Limb (tissue), 2 donors: ENCODE measurements at regions not wholly inside any gene's neighbourhood (a gene's known extent, or its start where the extent isn't known, plus 50 kb on each side); places are given as distances from the start of the nearest gene placed in this dataset.

Experiments
- DNase-seq, 2 donors: peaks; one replicate each; pipeline ENCODE4 v3.0.0-alpha.2; 2016; ENCODE audit errors: extremely low spot score in 2 of 2

GRCh38 chr2:215602997-215603396 lies 167.1 kb upstream of the FN1 start:
- DNase-seq = no peak

- no peak for DNase-seq
Observed at GRCh38 chr2:215601990-215602721, 166.3 kb upstream of the FN1 start.

- DNase-seq = no peak
Observed at GRCh38 chr2:215601526-215601925, 165.7 kb upstream of the FN1 start.

DNA sequence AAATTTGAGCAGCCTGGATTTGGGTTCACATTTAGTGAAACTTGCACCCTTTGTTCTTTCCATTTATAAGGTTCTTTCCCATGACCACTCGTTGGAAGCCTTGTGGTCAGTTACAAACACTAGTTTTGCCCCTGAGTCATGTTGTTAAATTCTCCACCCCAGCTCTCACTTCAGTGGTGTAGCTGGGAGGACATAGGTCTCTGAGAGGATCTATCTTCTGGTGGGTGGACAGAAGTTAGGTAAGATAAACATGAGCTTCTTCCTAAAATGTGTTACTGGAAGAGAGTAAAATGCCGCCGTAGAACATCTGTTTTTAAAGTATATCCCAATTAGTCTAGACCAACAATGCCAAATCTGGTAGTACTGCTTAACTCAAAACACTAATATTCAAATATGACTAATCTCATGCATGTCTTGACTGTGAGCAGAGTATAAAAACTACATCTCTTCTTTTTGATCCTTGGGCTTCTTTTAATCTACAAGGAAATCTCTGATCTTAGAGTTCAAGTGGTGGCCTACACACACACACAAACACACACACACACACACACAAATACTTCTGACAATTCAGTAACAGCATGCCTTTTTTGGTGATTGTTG lies 162.6 kb upstream of the FN1 start:
- no peak for DNase-seq

DNA sequence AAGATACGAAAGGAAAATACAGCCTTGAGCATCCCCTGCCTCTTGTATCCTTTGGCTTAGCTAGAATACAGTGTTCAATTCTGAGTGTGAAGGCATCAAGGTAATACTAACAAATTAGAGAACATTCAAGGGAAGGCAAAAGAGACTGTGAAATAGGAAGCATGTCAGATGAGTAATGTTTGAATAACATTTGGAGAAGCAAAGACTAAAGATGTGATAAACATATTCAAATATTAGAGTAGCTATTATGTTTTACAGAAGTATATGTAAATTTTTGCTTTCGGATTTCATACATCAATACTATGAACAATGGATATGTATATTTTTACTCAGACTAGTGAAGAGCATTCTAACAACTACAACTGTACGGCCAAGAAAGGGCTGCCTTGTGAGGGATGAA lies 161.7 kb upstream of the FN1 start:
- no peak for DNase-seq

- DNase-seq = no peak
Observed at GRCh38 chr2:215594766-215595165, 158.9 kb upstream of the FN1 start.

- no peak for DNase-seq
Observed at GRCh38 chr2:215590010-215590745, 154.3 kb upstream of the FN1 start.

- DNase-seq = no peak
Observed at GRCh38 chr2:215583881-215584280, 148.0 kb upstream of the FN1 start.

DNA sequence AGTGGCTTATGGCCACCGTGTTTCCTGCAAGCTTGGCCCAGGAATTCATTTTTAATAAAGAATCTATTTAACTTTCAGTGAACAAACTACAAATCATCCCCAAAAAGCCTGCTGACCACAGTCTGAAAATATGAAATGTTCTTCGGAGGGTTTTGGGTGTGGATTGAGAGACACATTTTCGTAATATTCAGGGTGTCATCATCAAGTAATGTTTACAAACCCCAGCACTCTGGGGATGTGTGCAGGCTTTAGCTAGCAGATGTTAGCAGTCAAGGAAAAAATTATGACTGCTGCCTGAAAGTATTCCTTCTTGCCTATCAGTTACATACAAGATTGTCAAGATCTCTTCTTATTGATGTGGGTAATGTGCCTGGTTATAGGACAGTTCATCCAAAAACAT lies 143.9 kb upstream of the FN1 start:
- DNase-seq = no peak

GRCh38 chr2:215577356-215577755 lies 141.5 kb upstream of the FN1 start:
- DNase-seq = no peak

- no peak for DNase-seq
Observed at GRCh38 chr2:215576572-215576971, 140.7 kb upstream of the FN1 start.

GRCh38 chr2:215573496-215573895 lies 137.6 kb upstream of the FN1 start:
- DNase-seq = peak in 1 of 2 donors; percentile 79

GRCh38 chr2:215572341-215572848 lies 136.5 kb upstream of the FN1 start:
- DNase-seq = no peak

DNA sequence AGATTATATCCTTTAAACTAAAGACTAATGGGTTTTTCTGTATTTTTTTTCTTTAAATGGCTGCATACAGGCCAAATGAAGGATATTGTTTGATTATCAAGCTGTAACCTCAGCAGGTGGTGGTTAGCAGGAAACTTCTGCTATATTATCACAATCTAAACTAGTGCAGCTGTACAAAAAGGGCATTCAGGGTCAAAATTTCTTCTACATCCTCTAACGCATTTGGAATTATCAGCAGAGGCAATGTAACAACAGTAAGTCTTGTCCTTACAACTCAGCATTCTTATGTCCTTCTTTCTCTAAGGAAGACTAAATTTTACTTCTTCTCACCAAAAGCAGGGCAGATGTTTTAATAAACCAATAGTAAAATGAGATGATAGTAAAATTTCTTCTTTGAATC lies 135.8 kb upstream of the FN1 start:
- DNase-seq = no peak

DNA sequence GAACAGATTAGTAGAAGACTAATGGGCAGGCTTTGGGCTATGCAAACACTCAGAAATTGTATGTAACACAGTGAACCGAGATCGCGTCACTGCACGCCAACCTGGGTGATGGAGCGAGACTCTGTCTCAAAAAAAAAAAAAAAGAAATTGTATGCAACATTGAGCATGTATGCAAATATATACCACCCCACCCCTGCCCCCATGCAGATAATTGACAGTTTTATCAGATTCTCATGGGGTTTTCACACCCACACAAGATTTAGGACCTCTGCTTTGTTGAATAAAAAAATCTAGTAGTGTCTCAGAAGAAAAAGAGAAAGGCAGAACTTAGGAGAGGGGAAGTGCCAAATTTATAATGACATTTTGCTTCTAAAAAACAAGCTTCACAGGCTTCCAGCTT lies 131.6 kb upstream of the FN1 start:
- no peak for DNase-seq

DNA sequence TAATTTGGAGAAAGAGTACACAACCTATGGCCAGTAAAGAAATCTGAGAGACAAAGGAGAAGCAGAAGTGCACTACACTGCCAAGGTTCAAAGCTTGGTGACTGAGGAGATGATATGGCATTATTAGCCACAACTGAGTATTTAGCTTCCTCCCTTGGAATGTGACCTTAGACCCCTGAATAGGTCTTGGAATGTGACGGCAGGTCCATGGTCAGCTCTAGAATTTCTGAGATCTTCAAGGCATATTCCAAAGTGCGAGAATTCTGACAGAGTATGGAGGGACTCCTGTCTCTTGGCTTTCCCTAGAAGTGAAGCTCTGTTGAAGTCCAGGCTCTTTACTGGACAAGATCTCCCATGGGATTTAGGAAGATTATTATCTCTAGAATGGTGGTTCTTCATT lies 130.0 kb upstream of the FN1 start:
- DNase-seq = no peak

- no peak for DNase-seq
Observed at GRCh38 chr2:215557701-215558100, 121.8 kb upstream of the FN1 start.

DNA sequence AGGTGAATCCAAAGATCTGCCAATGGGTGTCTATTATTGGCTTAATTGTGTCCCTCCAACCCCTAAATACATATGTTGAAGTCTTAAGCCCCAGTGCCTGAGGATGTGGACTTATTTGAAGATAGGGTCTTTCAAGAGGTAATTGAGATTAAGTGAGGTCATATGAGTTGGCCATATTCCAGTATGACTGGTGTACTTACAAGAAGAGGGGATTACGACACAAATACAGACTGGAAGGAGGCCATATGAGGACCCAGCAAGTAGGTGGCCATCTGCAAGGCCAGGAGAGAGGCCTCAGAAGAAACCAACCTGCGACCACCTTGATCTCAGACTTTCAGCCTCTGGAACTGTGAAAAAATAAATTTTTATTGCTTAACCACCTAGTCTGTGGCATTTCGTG lies 121.1 kb upstream of the FN1 start:
- DNase-seq = no peak

GRCh38 chr2:215554689-215555498 lies 119.0 kb upstream of the FN1 start:
- DNase-seq = peak in 1 of 2 donors; percentile 59

GRCh38 chr2:215553946-215554345 lies 118.1 kb upstream of the FN1 start:
- DNase-seq = no peak

- DNase-seq = no peak
Observed at GRCh38 chr2:215552144-215552580, 116.3 kb upstream of the FN1 start.

DNA sequence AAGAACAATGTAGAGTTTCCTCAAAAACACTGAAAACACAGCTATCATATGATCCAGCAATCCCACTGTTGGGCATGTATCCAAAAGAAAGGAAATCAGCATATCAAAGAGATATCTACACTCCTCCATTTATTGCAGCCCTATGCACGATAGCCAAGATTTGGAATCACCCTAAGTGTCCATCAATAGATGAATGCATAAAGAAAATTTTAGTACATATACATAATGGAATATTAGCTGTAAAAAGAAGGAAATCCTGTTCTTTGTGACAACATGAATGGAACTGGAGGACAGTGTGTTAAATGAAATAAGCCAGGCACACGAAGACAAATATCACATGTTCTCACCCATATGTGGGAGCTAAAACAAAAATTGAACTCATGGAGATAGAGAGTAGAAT lies 114.5 kb upstream of the FN1 start:
- no peak for DNase-seq
